ENCODE measurements at regions not wholly inside any gene's neighbourhood (a gene's known extent, or its start where the extent isn't known, plus 50 kb on each side); places are given as distances from the start of the nearest gene placed in this dataset.

GRCh38 chr10:36063396-36063795 is 421.3 kb upstream of the FZD8 start:
- POLR2A ChIA-PET (ENCODE audit: low non-redundant PET) = no interaction called here
- BruUV-seq (replicated peaks) = no TSS peak
- H3K27ac ChIP-seq (ENCODE audit: low read depth, low read length, poor library complexity, severe bottlenecking) = no peak overlapping the region

GRCh38 chr10:36057731-36058130 is 415.6 kb upstream of the FZD8 start:
- H3K4me3 ChIP-seq (ENCODE audit: low read depth, low read length, poor library complexity, severe bottlenecking) = no peak overlapping the region
- TF ChIP-seq EZH2 (IDR thresholded peaks at IDR 0.05; ENCODE audit: borderline replicate concordance, low read depth, low read length, poor library complexity, severe bottlenecking) = no peak
- TF ChIP-seq, protein P1, sequence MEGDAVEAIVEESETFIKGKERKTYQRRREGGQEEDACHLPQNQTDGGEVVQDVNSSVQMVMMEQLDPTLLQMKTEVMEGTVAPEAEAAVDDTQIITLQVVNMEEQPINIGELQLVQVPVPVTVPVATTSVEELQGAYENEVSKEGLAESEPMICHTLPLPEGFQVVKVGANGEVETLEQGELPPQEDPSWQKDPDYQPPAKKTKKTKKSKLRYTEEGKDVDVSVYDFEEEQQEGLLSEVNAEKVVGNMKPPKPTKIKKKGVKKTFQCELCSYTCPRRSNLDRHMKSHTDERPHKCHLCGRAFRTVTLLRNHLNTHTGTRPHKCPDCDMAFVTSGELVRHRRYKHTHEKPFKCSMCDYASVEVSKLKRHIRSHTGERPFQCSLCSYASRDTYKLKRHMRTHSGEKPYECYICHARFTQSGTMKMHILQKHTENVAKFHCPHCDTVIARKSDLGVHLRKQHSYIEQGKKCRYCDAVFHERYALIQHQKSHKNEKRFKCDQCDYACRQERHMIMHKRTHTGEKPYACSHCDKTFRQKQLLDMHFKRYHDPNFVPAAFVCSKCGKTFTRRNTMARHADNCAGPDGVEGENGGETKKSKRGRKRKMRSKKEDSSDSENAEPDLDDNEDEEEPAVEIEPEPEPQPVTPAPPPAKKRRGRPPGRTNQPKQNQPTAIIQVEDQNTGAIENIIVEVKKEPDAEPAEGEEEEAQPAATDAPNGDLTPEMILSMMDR (conservative IDR thresholded peaks at IDR 0.05; ENCODE audit: low read depth, low read length) = no peak
- DNase-seq (ENCODE audit: low spot score) = no peak
- intact Hi-C loops (cut with micrococcal nuclease; ENCODE audit: unreplicated experiment) = no loop called here
- no TSS peak for BruUV-seq (replicated peaks)
- CTCF ChIA-PET = no interaction called here
- no peak overlapping the region for H3K27ac ChIP-seq (ENCODE audit: low read depth, low read length, poor library complexity, severe bottlenecking)
- H3K36me3 ChIP-seq (ENCODE audit: insufficient read depth, low read length, poor library complexity, severe bottlenecking) = no peaks in the 10 kb centered on the region
- POLR2A ChIA-PET (ENCODE audit: low non-redundant PET) = no interaction called here
- no peaks in the 10 kb centered on the region for H3K27me3 ChIP-seq (replicated peaks; ENCODE audit: insufficient read depth, low read depth, low read length, poor library complexity)
- H3K9me3 ChIP-seq (ENCODE audit: low read depth, low read length, poor library complexity, severe bottlenecking) = peaks cover 5% of the 10 kb centered on the region
- H3K4me1 ChIP-seq (ENCODE audit: insufficient read depth, low read length, poor library complexity, severe bottlenecking) = no peaks in the 10 kb centered on the region

More at GRCh38 chr10:36063396-36063795, 421.3 kb upstream of the FZD8 start:
- intact Hi-C loops (cut with micrococcal nuclease; ENCODE audit: unreplicated experiment) = no loop called here
- Histone ChIP-seq H3K36me3 (ENCODE audit: insufficient read depth, low read length, poor library complexity, severe bottlenecking) (no peaks in the 10 kb centered on the region), H3K4me1 (ENCODE audit: insufficient read depth, low read length, poor library complexity, severe bottlenecking) (no peaks in the 10 kb centered on the region), H3K4me3 (ENCODE audit: low read depth, low read length, poor library complexity, severe bottlenecking) (no peak overlapping the region), H3K27me3 (replicated peaks; ENCODE audit: insufficient read depth, low read depth, low read length, poor library complexity) (no peaks in the 10 kb centered on the region), H3K9me3 (ENCODE audit: low read depth, low read length, poor library complexity, severe bottlenecking) (no peaks in the 10 kb centered on the region)
- no peak for DNase-seq (ENCODE audit: low spot score)
- no peak for TF ChIP-seq EZH2 (IDR thresholded peaks at IDR 0.05; ENCODE audit: borderline replicate concordance, low read depth, low read length, poor library complexity, severe bottlenecking)
- TF ChIP-seq, protein P1 (conservative IDR thresholded peaks at IDR 0.05; ENCODE audit: low read depth, low read length) = no peak
- CTCF ChIA-PET = no interaction called here

GRCh38 chr10:36057180-36057579 is 415.1 kb upstream of the FZD8 start:
- ChIA-PET CTCF (no interaction called here), POLR2A (ENCODE audit: low non-redundant PET) (no interaction called here)
- H3K36me3 ChIP-seq (ENCODE audit: insufficient read depth, low read length, poor library complexity, severe bottlenecking) = no peaks in the 10 kb centered on the region
- no peak overlapping the region for H3K27ac ChIP-seq (ENCODE audit: low read depth, low read length, poor library complexity, severe bottlenecking)
- no peaks in the 10 kb centered on the region for H3K4me1 ChIP-seq (ENCODE audit: insufficient read depth, low read length, poor library complexity, severe bottlenecking)
- H3K9me3 ChIP-seq (ENCODE audit: low read depth, low read length, poor library complexity, severe bottlenecking) = peaks cover 5% of the 10 kb centered on the region
- H3K27me3 ChIP-seq (replicated peaks; ENCODE audit: insufficient read depth, low read depth, low read length, poor library complexity) = no peaks in the 10 kb centered on the region
- TF ChIP-seq, protein P1 (conservative IDR thresholded peaks at IDR 0.05; ENCODE audit: low read depth, low read length) = no peak
- no peak for TF ChIP-seq EZH2 (IDR thresholded peaks at IDR 0.05; ENCODE audit: borderline replicate concordance, low read depth, low read length, poor library complexity, severe bottlenecking)
- no peak for DNase-seq (ENCODE audit: low spot score)
- BruUV-seq (replicated peaks) = no TSS peak
- H3K4me3 ChIP-seq (ENCODE audit: low read depth, low read length, poor library complexity, severe bottlenecking) = no peak overlapping the region
- intact Hi-C loops (cut with micrococcal nuclease; ENCODE audit: unreplicated experiment) = no loop called here

Measured in A673 (cell line).